Neural progenitor cell (in vitro differentiated cells): ENCODE measurements at regions not wholly inside any gene's neighbourhood (a gene's known extent, or its start where the extent isn't known, plus 50 kb on each side); places are given as distances from the start of the nearest gene placed in this dataset.

Experiments
- DNase-seq: peaks from one replicate; pipeline ENCODE4 v3.0.0-alpha.2; 2016; ENCODE audit warnings: low spot score
- H2AFZ ChIP-seq: fragments of 200-600 bp; sonication (generic); replicated peaks from 2 replicates; pipeline ENCODE4 v1.6.1; 2016; ENCODE audit warnings: antibody characterized with exemption
- H3F3A ChIP-seq: fragments of 200-600 bp; sonication (generic); 2 replicates; pipeline ENCODE4 v1.6.1; 2016; ENCODE audit warnings: antibody characterized with exemption, low read depth
- H3K27ac ChIP-seq: fragments of 200-600 bp; sonication (generic); 2 replicates; pipeline ENCODE4 v1.5.1; 2016; ENCODE audit warnings: mild to moderate bottlenecking
- H3K27me3 ChIP-seq: fragments of 200-600 bp; sonication (generic); 2 replicates; pipeline ENCODE4 v1.6.1; 2016; ENCODE audit warnings: mild to moderate bottlenecking, moderate library complexity
- H3K36me3 ChIP-seq: fragments of 200-600 bp; sonication (generic); 2 replicates; pipeline ENCODE4 v1.5.1; 2016
- H3K4me1 ChIP-seq: fragments of 200-600 bp; sonication (generic); 2 replicates; pipeline ENCODE4 v1.6.1; 2016; ENCODE audit warnings: mixed run types
- H3K4me2 ChIP-seq: fragments of 200-600 bp; sonication (generic); 2 replicates; pipeline ENCODE4 v1.6.1; 2016
- H3K4me3 ChIP-seq: fragments of 200-600 bp; sonication (generic); 2 replicates; pipeline ENCODE4 v1.5.1; 2016
- H3K79me2 ChIP-seq: fragments of 200-600 bp; sonication (generic); 2 replicates; pipeline ENCODE4 v1.6.1; 2016; ENCODE audit warnings: low read depth
- H3K9ac ChIP-seq: fragments of 200-600 bp; sonication (generic); 2 replicates; pipeline ENCODE4 v1.6.1; 2016
- H3K9me3 ChIP-seq: fragments of 200-600 bp; sonication (generic); 2 replicates; pipeline ENCODE4 v1.5.1; 2016; ENCODE audit warnings: low read depth
- H4K20me1 ChIP-seq: fragments of 200-600 bp; sonication (generic); 2 replicates; pipeline ENCODE4 v1.6.1; 2016; ENCODE audit warnings: low read depth
- H3K27ac Mint-ChIP-seq: 3 replicates; pipeline ENCODE4 v1.8.0; 2021; ENCODE audit warnings: mixed read lengths
- H3K27me3 Mint-ChIP-seq: 2 replicates; pipeline ENCODE4 v1.8.0; 2022; ENCODE audit warnings: low read depth, mild to moderate bottlenecking, inconsistent platforms, moderate library complexity, mixed read lengths; ENCODE audit not compliant: insufficient read depth
- H3K36me3 Mint-ChIP-seq: 3 replicates; pipeline ENCODE4 v1.8.0; 2021; ENCODE audit warnings: mixed read lengths
- H3K4me1 Mint-ChIP-seq: 3 replicates; pipeline ENCODE4 v1.8.0; 2021; ENCODE audit warnings: mixed read lengths
- H3K4me3 Mint-ChIP-seq: 3 replicates; pipeline ENCODE4 v1.8.0; 2021; ENCODE audit warnings: mild to moderate bottlenecking, moderate library complexity, mixed read lengths
- H3K9me3 Mint-ChIP-seq: 3 replicates; pipeline ENCODE4 v1.8.0; 2020; ENCODE audit warnings: mixed read lengths
- CTCF ChIP-seq: fragments of 200-600 bp; sonication (generic); IDR thresholded peaks from 2 replicates; pipeline ENCODE4 v1.5.1; 2017; ENCODE audit warnings: antibody characterized with exemption, mild to moderate bottlenecking
- EZH2 ChIP-seq: fragments of 200-600 bp; sonication (generic); IDR thresholded peaks from 2 replicates; pipeline ENCODE4 v1.6.1; 2017; ENCODE audit warnings: antibody characterized with exemption, mild to moderate bottlenecking, moderate library complexity
- EZH2phosphoT487 ChIP-seq: fragments of 200-600 bp; sonication (generic); IDR thresholded peaks from 2 replicates; pipeline ENCODE4 v1.6.1; 2017; ENCODE audit warnings: antibody characterized with exemption

GRCh38 chr9:135033487-135033886 lies 54.0 kb upstream of the OLFM1 start:
- no peaks in the 10 kb centered on the region for H3K27me3 ChIP-seq
- H2AFZ ChIP-seq, result no peak overlapping the region
- H3K9me3 ChIP-seq, result no peaks in the 10 kb centered on the region
- H3K4me3 ChIP-seq, result no peak overlapping the region
- H3F3A ChIP-seq, result no peaks in the 10 kb centered on the region
- peaks cover 12% of the 10 kb centered on the region for H3K27me3 Mint-ChIP-seq
- no peaks in the 10 kb centered on the region for H3K4me1 ChIP-seq
- no peaks in the 10 kb centered on the region for H3K79me2 ChIP-seq
- H3K9me3 Mint-ChIP-seq, result no peaks in the 10 kb centered on the region
- no peak overlapping the region for H3K27ac ChIP-seq
- no peaks in the 10 kb centered on the region for H3K36me3 ChIP-seq
- no peak overlapping the region for H3K4me3 Mint-ChIP-seq
- no peaks in the 10 kb centered on the region for H3K36me3 Mint-ChIP-seq
- TF ChIP-seq EZH2phosphoT487 (no peak), EZH2 (no peak), CTCF (no peak)
- no peak for DNase-seq
- H3K4me2 ChIP-seq, result no peak overlapping the region
- no peak overlapping the region for H3K27ac Mint-ChIP-seq
- H3K9ac ChIP-seq, result no peak overlapping the region
- H3K4me1 Mint-ChIP-seq, result peaks cover 3% of the 10 kb centered on the region
- H4K20me1 ChIP-seq, result no peaks in the 10 kb centered on the region

DNA sequence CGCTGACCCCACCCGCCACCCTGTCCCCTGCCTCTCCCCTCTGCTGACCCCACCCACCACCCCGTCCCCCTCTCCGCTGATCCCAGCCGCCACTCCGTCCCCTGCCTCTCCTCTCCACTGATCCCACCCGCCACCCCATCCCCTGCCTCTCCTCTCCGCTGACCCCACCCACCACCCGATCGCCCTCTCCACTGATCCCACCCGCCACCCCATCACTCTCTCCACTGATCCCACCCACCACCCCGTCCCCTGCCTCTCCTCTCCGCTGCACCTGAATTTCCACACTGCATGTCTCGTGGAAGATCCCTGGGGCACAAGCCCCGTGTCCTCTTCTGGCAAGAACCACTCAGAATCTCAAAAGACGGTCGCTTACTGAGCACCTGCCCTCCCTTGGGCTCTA lies 53.4 kb upstream of the OLFM1 start:
- Mint-ChIP-seq H3K4me3 (no peak overlapping the region), H3K4me1 (peaks cover 3% of the 10 kb centered on the region), H3K27me3 (peaks cover 14% of the 10 kb centered on the region), H3K9me3 (no peaks in the 10 kb centered on the region), H3K36me3 (no peaks in the 10 kb centered on the region), H3K27ac (no peak overlapping the region)
- H3K9ac ChIP-seq, result no peak overlapping the region
- no peak for DNase-seq
- H4K20me1 ChIP-seq, result no peaks in the 10 kb centered on the region
- H3K27me3 ChIP-seq, result no peaks in the 10 kb centered on the region
- TF ChIP-seq EZH2phosphoT487 (no peak), CTCF (no peak), EZH2 (no peak)
- no peaks in the 10 kb centered on the region for H3K79me2 ChIP-seq
- H3K36me3 ChIP-seq, result no peaks in the 10 kb centered on the region
- no peak overlapping the region for H2AFZ ChIP-seq
- H3K4me1 ChIP-seq, result no peaks in the 10 kb centered on the region
- H3K27ac ChIP-seq, result no peak overlapping the region
- no peak overlapping the region for H3K4me2 ChIP-seq
- no peak overlapping the region for H3K4me3 ChIP-seq
- no peaks in the 10 kb centered on the region for H3K9me3 ChIP-seq
- H3F3A ChIP-seq, result no peaks in the 10 kb centered on the region

- no peak for TF ChIP-seq CTCF
- TF ChIP-seq EZH2, result no peak
- no peak for TF ChIP-seq EZH2phosphoT487
- Mint-ChIP-seq H3K27me3 (peaks cover 17% of the 10 kb centered on the region), H3K4me3 (no peak overlapping the region), H3K36me3 (no peaks in the 10 kb centered on the region), H3K4me1 (no peaks in the 10 kb centered on the region), H3K9me3 (no peaks in the 10 kb centered on the region), H3K27ac (no peak overlapping the region)
- H3K79me2 ChIP-seq, result no peaks in the 10 kb centered on the region
- no peak overlapping the region for H3K4me3 ChIP-seq
- DNase-seq, result no peak
- H2AFZ ChIP-seq, result no peak overlapping the region
- H3F3A ChIP-seq, result no peaks in the 10 kb centered on the region
- no peaks in the 10 kb centered on the region for H3K36me3 ChIP-seq
- H3K27me3 ChIP-seq, result no peaks in the 10 kb centered on the region
- no peaks in the 10 kb centered on the region for H4K20me1 ChIP-seq
- no peak overlapping the region for H3K9ac ChIP-seq
- no peak overlapping the region for H3K4me2 ChIP-seq
- H3K4me1 ChIP-seq, result no peaks in the 10 kb centered on the region
- no peak overlapping the region for H3K27ac ChIP-seq
- H3K9me3 ChIP-seq, result no peaks in the 10 kb centered on the region
Observed at GRCh38 chr9:135035781-135036760, 51.4 kb upstream of the OLFM1 start.
